ENCODE measurements at regions not wholly inside any gene's neighbourhood (a gene's known extent, or its start where the extent isn't known, plus 50 kb on each side); places are given as distances from the start of the nearest gene placed in this dataset.

DNA sequence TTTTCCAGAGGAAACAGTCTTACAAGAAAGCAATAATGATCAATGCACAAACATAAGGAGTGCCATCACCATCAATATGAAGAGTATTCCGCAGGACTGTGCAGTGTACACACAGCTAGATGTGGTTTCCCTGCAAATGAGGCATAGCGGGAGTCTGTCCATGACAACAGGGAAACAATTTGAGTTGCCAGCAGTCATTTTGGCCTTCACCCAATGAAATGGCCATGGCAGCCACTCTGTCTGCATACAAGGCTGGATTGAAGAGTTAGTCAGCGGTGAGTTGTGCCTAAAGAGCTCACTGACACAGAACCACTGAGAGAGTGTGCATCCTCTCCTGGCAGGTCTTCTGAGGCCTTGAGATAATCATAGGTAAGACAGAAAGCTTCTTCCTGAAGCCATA is 303.3 kb downstream of the IPMK start:
- H3K27me3 ChIP-seq (ENCODE audit: control insufficient read depth, insufficient read depth, low read length) = no peaks in the 10 kb centered on the region
- no peak overlapping the region for H3K9ac ChIP-seq (ENCODE audit: low read length)
- no peaks in the 10 kb centered on the region for H3K4me1 ChIP-seq (ENCODE audit: control insufficient read depth, insufficient read depth, low read length)
- no peak overlapping the region for H3K4me3 ChIP-seq (ENCODE audit: low read length)
- no peaks in the 10 kb centered on the region for H3K36me3 ChIP-seq (ENCODE audit: control insufficient read depth, insufficient read depth, low read length)
- H3K27ac ChIP-seq (ENCODE audit: low read depth, low read length) = no peak overlapping the region

DNA sequence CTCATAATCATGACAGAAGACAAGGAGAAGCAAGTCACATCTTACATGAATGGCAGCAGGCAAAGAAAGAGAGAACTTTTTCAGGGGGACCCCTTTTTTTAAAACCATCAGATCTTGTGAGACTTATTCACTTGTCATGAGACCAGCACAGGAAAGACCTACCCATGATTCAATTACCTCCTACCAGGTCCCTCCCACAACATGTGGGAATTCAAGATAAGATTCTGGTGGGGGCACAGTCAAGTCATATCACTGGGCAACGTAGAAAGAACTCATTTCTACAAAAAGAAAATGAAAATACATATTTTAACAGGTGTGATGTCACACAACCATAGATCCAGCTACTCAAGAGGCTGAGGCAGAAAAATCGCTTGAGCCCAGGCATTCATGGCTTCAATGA is 304.1 kb downstream of the IPMK start:
- Histone ChIP-seq H3K27ac (ENCODE audit: low read depth, low read length) (no peak overlapping the region), H3K4me1 (ENCODE audit: control insufficient read depth, insufficient read depth, low read length) (no peaks in the 10 kb centered on the region), H3K4me3 (ENCODE audit: low read length) (no peak overlapping the region), H3K9ac (ENCODE audit: low read length) (no peak overlapping the region), H3K27me3 (ENCODE audit: control insufficient read depth, insufficient read depth, low read length) (no peaks in the 10 kb centered on the region), H3K36me3 (ENCODE audit: control insufficient read depth, insufficient read depth, low read length) (no peaks in the 10 kb centered on the region)

DNA sequence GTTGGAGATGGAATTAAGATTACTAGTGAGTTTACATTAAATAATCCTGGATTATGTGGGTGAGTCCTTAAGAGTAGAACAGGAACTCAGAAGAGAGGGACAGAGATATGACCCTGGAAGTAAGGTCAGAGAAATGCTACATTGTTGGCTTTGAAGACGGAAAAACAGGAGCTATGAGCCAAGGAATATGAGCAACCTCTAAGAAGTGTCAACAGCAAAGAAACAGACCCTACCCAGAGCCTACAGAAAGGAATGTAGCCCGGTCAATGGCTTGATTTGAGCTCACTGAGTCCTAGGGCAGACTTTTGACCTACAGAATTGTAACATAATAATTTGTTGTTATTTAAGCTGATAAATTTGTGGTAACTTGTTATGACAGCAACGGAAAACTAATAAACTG is 304.9 kb downstream of the IPMK start:
- no peak overlapping the region for H3K9ac ChIP-seq (ENCODE audit: low read length)
- H3K27ac ChIP-seq (ENCODE audit: low read depth, low read length) = no peak overlapping the region
- H3K27me3 ChIP-seq (ENCODE audit: control insufficient read depth, insufficient read depth, low read length) = no peaks in the 10 kb centered on the region
- no peaks in the 10 kb centered on the region for H3K4me1 ChIP-seq (ENCODE audit: control insufficient read depth, insufficient read depth, low read length)
- no peaks in the 10 kb centered on the region for H3K36me3 ChIP-seq (ENCODE audit: control insufficient read depth, insufficient read depth, low read length)
- H3K4me3 ChIP-seq (ENCODE audit: low read length) = no peak overlapping the region

DNA sequence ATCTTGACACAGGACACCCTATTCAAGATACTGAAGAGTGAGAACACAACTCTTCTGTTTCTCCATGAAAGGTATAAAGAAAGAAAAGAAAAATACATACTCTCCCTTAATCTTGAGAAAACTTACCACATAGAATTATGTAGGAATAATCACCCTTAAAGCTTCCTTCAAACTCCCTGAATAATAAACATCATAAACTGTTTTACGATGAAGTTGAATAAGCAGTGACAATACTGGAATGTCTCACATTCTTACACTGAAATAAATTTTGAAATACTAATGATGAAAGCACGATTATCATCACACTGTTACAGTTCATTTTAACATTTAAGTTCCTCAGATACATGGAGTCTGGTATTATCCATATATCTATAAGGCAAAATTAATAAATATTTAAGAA is 306.2 kb downstream of the IPMK start:
- H3K4me1 ChIP-seq (ENCODE audit: control insufficient read depth, insufficient read depth, low read length) = no peaks in the 10 kb centered on the region
- H3K9ac ChIP-seq (ENCODE audit: low read length) = no peak overlapping the region
- H3K27me3 ChIP-seq (ENCODE audit: control insufficient read depth, insufficient read depth, low read length) = no peaks in the 10 kb centered on the region
- H3K4me3 ChIP-seq (ENCODE audit: low read length) = no peak overlapping the region
- H3K27ac ChIP-seq (ENCODE audit: low read depth, low read length) = no peak overlapping the region
- H3K36me3 ChIP-seq (ENCODE audit: control insufficient read depth, insufficient read depth, low read length) = no peaks in the 10 kb centered on the region

DNA sequence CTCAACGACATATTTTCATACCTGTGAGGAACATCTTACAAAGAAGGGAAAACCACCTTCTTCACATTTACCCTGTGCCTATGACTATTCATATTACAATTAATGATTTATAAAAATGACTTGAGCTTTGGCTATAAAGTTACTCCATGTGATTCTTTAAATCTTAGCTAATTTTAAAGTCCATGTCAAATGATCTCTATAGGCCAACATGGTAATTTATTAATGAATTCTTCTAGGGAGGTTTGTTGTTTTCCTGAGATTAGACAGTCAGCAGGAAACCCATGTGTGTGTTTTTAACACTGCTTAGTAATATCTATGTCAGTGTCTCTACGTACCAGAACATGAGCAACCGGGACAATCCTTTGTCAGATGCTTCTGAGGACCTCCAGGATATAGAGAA is 307.3 kb downstream of the IPMK start:
- H3K4me3 ChIP-seq (ENCODE audit: low read length) = no peak overlapping the region
- H3K9ac ChIP-seq (ENCODE audit: low read length) = no peak overlapping the region
- H3K27ac ChIP-seq (ENCODE audit: low read depth, low read length) = no peak overlapping the region
- no peaks in the 10 kb centered on the region for H3K36me3 ChIP-seq (ENCODE audit: control insufficient read depth, insufficient read depth, low read length)
- H3K4me1 ChIP-seq (ENCODE audit: control insufficient read depth, insufficient read depth, low read length) = no peaks in the 10 kb centered on the region
- H3K27me3 ChIP-seq (ENCODE audit: control insufficient read depth, insufficient read depth, low read length) = no peaks in the 10 kb centered on the region

DNA sequence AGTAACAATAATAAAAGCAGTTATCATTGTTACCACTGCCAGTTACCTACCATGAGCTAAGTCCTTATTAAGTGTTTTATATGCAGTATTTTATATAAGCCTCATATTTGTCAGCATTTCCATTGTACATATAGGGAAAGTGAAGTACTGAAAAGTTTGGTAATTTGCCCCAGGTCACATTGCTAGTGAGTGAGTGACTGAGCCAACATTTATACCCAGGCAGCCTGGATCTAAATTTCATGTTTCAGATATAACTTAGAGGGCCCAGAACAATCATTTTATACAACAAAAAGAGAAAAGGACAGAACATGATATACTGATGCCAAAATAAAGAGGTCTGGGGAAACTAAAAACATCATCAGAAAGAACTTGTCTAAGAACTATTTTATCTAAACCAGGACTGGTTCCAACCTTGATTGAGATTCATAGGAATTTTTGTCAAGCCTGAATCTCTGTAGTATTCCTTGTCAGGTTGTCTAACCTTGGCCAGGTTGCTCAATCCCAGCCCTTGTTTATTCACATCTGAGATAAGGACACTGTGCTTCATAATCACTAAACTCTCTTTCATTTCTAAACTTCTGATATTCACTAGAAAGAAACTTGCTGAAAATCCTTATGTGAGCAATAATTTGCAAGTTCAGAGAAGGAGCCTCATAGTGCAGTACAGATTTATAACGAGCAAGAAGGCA is 308.2 kb downstream of the IPMK start:
- Histone ChIP-seq H3K4me3 (ENCODE audit: low read length) (no peak overlapping the region), H3K27me3 (ENCODE audit: control insufficient read depth, insufficient read depth, low read length) (no peaks in the 10 kb centered on the region), H3K4me1 (ENCODE audit: control insufficient read depth, insufficient read depth, low read length) (no peaks in the 10 kb centered on the region), H3K27ac (ENCODE audit: low read depth, low read length) (no peak overlapping the region), H3K36me3 (ENCODE audit: control insufficient read depth, insufficient read depth, low read length) (no peaks in the 10 kb centered on the region), H3K9ac (ENCODE audit: low read length) (no peak overlapping the region)

DNA sequence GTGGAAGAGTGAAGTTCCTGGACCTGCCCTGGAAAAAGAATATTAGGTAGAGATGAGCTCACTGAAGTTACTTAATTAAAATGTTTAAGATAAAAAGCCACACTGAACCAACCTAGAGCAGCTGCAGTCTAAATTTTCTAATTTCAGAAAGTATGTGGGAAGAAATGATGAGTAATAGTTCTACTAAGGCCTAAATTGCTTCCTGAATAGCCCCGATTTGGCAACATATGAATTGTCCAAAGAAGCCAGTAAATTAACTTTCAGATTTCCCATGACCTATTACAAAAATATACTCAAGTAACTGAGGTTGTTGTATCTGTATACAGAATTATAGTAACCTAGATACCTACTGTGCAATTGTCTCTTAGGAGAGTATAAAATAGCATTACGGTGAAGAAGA is 312.6 kb downstream of the IPMK start:
- Histone ChIP-seq H3K4me3 (ENCODE audit: low read length) (no peak overlapping the region), H3K36me3 (ENCODE audit: control insufficient read depth, insufficient read depth, low read length) (no peaks in the 10 kb centered on the region), H3K9ac (ENCODE audit: low read length) (no peak overlapping the region), H3K4me1 (ENCODE audit: control insufficient read depth, insufficient read depth, low read length) (no peaks in the 10 kb centered on the region), H3K27me3 (ENCODE audit: control insufficient read depth, insufficient read depth, low read length) (no peaks in the 10 kb centered on the region), H3K27ac (ENCODE audit: low read depth, low read length) (no peak overlapping the region)

DNA sequence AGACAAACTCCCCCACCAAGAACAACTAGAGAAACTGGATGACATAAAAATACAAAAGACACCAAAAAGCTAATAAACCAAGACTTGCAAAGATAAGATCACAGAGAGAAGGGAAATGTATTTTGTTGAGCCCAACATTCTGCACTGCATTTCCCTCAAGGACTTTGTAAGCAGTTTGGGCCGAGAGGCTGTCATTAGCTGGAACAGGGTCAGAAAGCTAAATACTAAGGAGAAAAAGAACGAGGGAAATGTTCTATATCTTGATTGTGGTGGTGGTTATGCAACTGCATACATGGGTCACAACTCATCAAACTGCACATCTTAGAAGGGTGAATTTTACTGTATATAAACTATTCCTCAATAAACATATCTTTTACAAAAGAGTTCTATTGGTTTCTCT is 315.0 kb downstream of the IPMK start:
- no peak overlapping the region for H3K4me3 ChIP-seq (ENCODE audit: low read length)

DNA sequence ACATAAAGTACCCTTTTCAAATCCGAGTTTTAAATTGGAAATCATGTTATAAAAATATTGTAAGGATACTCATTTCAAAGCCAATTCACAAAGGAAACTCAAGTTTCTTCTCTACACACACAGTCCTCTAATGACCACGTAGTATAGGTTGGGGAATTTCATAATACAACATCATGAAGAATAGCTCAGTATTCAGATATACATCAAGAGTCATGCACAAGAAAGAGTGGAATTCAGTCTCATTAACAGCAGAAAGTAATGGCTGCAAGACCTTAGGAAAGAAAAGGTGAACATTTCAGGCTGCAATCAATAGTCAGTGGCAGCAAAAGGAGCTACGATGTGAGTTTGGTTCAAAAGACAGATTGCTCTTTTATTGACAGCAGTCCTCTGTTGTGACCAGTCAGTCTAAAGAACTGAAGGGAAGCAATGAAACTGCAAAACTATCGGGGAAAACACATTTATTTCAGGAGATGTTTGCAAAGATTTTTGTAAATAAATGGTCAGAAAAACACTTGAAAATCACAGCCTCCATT is 317.2 kb downstream of the IPMK start:
- no peaks in the 10 kb centered on the region for H3K4me1 ChIP-seq (ENCODE audit: control insufficient read depth, insufficient read depth, low read length)
- no peak overlapping the region for H3K9ac ChIP-seq (ENCODE audit: low read length)
- H3K27ac ChIP-seq (ENCODE audit: low read depth, low read length) = no peak overlapping the region
- no peak overlapping the region for H3K4me3 ChIP-seq (ENCODE audit: low read length)
- H3K36me3 ChIP-seq (ENCODE audit: control insufficient read depth, insufficient read depth, low read length) = no peaks in the 10 kb centered on the region
- no peaks in the 10 kb centered on the region for H3K27me3 ChIP-seq (ENCODE audit: control insufficient read depth, insufficient read depth, low read length)

More for the DNA sequence above, 315.0 kb downstream of the IPMK start:
- no peaks in the 10 kb centered on the region for H3K4me1 ChIP-seq (ENCODE audit: control insufficient read depth, insufficient read depth, low read length)
- H3K36me3 ChIP-seq (ENCODE audit: control insufficient read depth, insufficient read depth, low read length) = no peaks in the 10 kb centered on the region
- H3K27ac ChIP-seq (ENCODE audit: low read depth, low read length) = no peak overlapping the region
- no peaks in the 10 kb centered on the region for H3K27me3 ChIP-seq (ENCODE audit: control insufficient read depth, insufficient read depth, low read length)
- no peak overlapping the region for H3K9ac ChIP-seq (ENCODE audit: low read length)

DNA sequence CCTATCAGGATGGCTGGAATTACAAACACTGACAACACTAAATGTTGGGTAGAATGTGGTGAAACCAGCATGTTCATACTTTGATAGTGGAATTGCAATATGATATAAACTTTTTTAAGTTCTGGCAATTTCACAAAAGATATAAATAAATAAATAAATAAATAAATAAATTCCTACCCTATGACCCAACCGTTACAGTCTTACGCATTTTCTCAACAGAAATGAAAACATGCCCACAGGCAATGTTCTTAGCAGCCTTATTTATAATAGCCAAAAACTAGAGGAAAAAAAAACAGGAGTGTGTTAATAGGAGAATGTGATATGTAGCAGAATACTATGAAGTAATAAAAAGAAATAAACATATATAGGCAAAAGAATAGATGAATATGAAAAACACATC is 318.9 kb downstream of the IPMK start:
- H3K27ac ChIP-seq (ENCODE audit: low read depth, low read length) = no peak overlapping the region
- H3K27me3 ChIP-seq (ENCODE audit: control insufficient read depth, insufficient read depth, low read length) = no peaks in the 10 kb centered on the region
- H3K4me1 ChIP-seq (ENCODE audit: control insufficient read depth, insufficient read depth, low read length) = no peaks in the 10 kb centered on the region
- H3K9ac ChIP-seq (ENCODE audit: low read length) = no peak overlapping the region
- H3K36me3 ChIP-seq (ENCODE audit: control insufficient read depth, insufficient read depth, low read length) = no peaks in the 10 kb centered on the region
- H3K4me3 ChIP-seq (ENCODE audit: low read length) = no peak overlapping the region

DNA sequence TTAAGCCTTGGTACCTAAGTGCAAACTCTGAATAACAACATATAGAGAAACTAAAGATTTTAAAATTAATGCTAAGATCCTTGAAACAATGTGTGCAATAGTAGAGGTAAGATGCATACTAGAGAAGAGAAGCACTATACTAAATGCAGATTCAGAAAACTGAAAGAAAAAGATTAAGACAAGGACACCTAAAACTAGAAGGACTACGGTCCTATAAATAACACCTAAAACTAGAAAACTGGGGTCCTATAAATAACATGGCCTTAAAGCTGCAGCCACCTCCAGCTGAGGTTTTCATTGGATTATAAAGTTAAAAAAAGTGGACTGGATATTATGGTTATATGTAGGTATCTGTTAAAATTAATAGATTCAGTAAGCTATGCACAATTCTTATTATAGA is 320.9 kb downstream of the IPMK start:
- Histone ChIP-seq H3K27ac (ENCODE audit: low read depth, low read length) (no peak overlapping the region), H3K9ac (ENCODE audit: low read length) (no peak overlapping the region), H3K36me3 (ENCODE audit: control insufficient read depth, insufficient read depth, low read length) (no peaks in the 10 kb centered on the region), H3K4me3 (ENCODE audit: low read length) (no peak overlapping the region), H3K27me3 (ENCODE audit: control insufficient read depth, insufficient read depth, low read length) (no peaks in the 10 kb centered on the region), H3K4me1 (ENCODE audit: control insufficient read depth, insufficient read depth, low read length) (no peaks in the 10 kb centered on the region)

DNA sequence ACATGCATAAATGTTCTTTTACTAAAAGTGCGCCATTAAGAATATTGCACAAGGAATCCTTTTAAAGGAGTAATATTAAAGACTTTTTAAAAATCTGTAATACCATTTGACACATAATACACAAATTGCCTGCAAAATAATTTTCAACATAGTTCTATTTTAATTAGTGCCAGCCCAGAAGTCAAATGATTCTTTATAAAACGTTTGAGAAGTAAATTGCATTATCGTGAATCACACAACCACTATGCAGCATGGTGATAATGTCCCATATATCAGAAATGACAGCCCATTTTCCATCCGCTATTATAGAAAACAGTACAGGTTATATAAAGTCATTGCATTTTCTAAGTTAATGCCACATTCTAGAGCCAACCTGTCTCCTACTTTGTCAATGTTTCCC is 324.0 kb downstream of the IPMK start:
- H3K27ac ChIP-seq (ENCODE audit: low read depth, low read length) = no peak overlapping the region
- no peaks in the 10 kb centered on the region for H3K36me3 ChIP-seq (ENCODE audit: control insufficient read depth, insufficient read depth, low read length)
- no peak overlapping the region for H3K9ac ChIP-seq (ENCODE audit: low read length)
- H3K27me3 ChIP-seq (ENCODE audit: control insufficient read depth, insufficient read depth, low read length) = no peaks in the 10 kb centered on the region
- H3K4me1 ChIP-seq (ENCODE audit: control insufficient read depth, insufficient read depth, low read length) = no peaks in the 10 kb centered on the region
- no peak overlapping the region for H3K4me3 ChIP-seq (ENCODE audit: low read length)

DNA sequence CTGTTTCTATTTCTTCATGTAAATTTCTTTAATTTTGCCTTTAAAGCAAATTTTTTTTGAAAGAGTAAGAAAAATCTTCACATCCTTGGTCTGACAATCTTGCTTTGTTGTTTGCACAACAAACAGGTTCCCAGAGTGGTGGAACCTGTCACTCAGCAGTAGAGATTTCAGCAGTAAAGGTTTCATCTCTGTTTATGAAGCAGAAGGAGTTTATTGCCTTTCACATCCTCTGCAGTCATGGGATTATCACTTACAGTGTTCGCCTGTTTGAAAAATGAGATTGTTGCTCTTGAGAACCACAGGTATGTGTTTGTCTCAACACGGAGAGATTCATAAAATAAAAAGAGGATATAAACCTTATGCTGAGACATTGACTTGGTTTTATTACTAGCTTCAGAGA is 342.6 kb downstream of the IPMK start:
- Histone ChIP-seq H3K4me1 (ENCODE audit: control insufficient read depth, insufficient read depth, low read length) (no peaks in the 10 kb centered on the region), H3K4me3 (ENCODE audit: low read length) (no peak overlapping the region), H3K36me3 (ENCODE audit: control insufficient read depth, insufficient read depth, low read length) (no peaks in the 10 kb centered on the region), H3K27ac (ENCODE audit: low read depth, low read length) (no peak overlapping the region), H3K9ac (ENCODE audit: low read length) (no peak overlapping the region), H3K27me3 (ENCODE audit: control insufficient read depth, insufficient read depth, low read length) (no peaks in the 10 kb centered on the region)

All from rectal smooth muscle tissue (tissue), 1 donor.